Mammary epithelial cell (primary cell): ENCODE measurements at regions not wholly inside any gene's neighbourhood (a gene's known extent, or its start where the extent isn't known, plus 50 kb on each side); places are given as distances from the start of the nearest gene placed in this dataset.

ENCODE experiments used
- CTCF ChIP-seq, 2 donors: IDR thresholded peaks in 1 of 2; conservative IDR thresholded peaks in 1 of 2; 2 replicates each; pipeline ENCODE4 v1.5.1; 2011 to 2012; ENCODE audit warnings: inconsistent platforms in 2 of 2, low read length in 2 of 2, mild to moderate bottlenecking in 2 of 2, control low read depth in 1 of 2, low read depth in 1 of 2; ENCODE audit not compliant: insufficient read depth in 1 of 2; ENCODE audit errors: extremely low read depth in 1 of 2
- EZH2 ChIP-seq: IDR thresholded peaks from 2 replicates; pipeline ENCODE4 v1.6.1; 2012; ENCODE audit warnings: low read length, inconsistent platforms, borderline replicate concordance

- TF ChIP-seq CTCF (conservative IDR thresholded peaks at IDR 0.05 in 1 of 2, IDR thresholded peaks at IDR 0.05 in 1 of 2; ENCODE audit: extremely low read depth in 1 of 2, insufficient read depth in 1 of 2, low read depth in 1 of 2, low read length in 2 of 2): no peak
- no peak for TF ChIP-seq EZH2
Observed at GRCh38 chr4:159719531-159719930, 616.7 kb downstream of the RAPGEF2 start.
